ENCODE measurements at regions not wholly inside any gene's neighbourhood (a gene's known extent, or its start where the extent isn't known, plus 50 kb on each side); places are given as distances from the start of the nearest gene placed in this dataset.

DNA sequence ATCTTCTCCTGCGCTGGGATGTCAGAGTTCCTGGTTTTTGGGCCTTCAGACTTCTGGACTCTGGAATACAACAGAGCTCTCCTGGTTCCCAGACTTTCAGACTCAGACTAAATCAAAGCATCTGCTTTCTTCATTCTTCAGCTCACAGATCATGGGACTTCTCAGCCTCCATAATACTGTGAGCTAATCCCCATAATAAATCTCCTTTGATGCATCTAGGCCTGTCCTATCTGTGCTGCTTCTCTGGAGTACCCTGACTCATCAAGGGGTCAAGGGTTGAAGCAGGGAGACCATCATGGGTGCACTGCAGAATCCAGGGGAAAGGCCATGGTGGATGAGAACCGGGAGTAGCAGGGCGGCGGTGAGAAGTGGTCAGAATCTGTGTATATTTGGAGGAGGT is 1094.1 kb upstream of the TMEM132C start:
- TF ChIP-seq NFIC (IDR thresholded peaks at IDR 0.05), result no peak
- TF ChIP-seq, protein P1, sequence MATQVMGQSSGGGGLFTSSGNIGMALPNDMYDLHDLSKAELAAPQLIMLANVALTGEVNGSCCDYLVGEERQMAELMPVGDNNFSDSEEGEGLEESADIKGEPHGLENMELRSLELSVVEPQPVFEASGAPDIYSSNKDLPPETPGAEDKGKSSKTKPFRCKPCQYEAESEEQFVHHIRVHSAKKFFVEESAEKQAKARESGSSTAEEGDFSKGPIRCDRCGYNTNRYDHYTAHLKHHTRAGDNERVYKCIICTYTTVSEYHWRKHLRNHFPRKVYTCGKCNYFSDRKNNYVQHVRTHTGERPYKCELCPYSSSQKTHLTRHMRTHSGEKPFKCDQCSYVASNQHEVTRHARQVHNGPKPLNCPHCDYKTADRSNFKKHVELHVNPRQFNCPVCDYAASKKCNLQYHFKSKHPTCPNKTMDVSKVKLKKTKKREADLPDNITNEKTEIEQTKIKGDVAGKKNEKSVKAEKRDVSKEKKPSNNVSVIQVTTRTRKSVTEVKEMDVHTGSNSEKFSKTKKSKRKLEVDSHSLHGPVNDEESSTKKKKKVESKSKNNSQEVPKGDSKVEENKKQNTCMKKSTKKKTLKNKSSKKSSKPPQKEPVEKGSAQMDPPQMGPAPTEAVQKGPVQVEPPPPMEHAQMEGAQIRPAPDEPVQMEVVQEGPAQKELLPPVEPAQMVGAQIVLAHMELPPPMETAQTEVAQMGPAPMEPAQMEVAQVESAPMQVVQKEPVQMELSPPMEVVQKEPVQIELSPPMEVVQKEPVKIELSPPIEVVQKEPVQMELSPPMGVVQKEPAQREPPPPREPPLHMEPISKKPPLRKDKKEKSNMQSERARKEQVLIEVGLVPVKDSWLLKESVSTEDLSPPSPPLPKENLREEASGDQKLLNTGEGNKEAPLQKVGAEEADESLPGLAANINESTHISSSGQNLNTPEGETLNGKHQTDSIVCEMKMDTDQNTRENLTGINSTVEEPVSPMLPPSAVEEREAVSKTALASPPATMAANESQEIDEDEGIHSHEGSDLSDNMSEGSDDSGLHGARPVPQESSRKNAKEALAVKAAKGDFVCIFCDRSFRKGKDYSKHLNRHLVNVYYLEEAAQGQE (IDR thresholded peaks at IDR 0.05; ENCODE audit: low read depth), result no peak
- no peak for TF ChIP-seq RAD21 (IDR thresholded peaks at IDR 0.05; ENCODE audit: low read depth)
- TF ChIP-seq TAF1 (IDR thresholded peaks at IDR 0.05; ENCODE audit: low read depth), result no peak
- TF ChIP-seq CREB1 (IDR thresholded peaks at IDR 0.05; ENCODE audit: low read depth), result no peak
- TF ChIP-seq YY1 (IDR thresholded peaks at IDR 0.05; ENCODE audit: low read depth), result no peak
